HG03097 (cell line): ENCODE measurements at regions not wholly inside any gene's neighbourhood (a gene's known extent, or its start where the extent isn't known, plus 50 kb on each side); places are given as distances from the start of the nearest gene placed in this dataset.

ENCODE experiments used
- ATAC-seq: cut with Tn5 transposase; IDR thresholded peaks from one replicate; pipeline ENCODE4 v1.9.1; 2021; ENCODE audit not compliant: unreplicated experiment, low FRiP score

- no peak for ATAC-seq
Observed at GRCh38 chr16:64659866-64660265, 462.0 kb downstream of the CDH11 start.

GRCh38 chr16:64657316-64658011, 464.4 kb downstream of the CDH11 start:
- no peak for ATAC-seq

GRCh38 chr16:64656471-64656870, 465.4 kb downstream of the CDH11 start:
- no peak for ATAC-seq

GRCh38 chr16:64654178-64654577, 467.7 kb downstream of the CDH11 start:
- ATAC-seq, result no peak

- no peak for ATAC-seq
Observed at GRCh38 chr16:64648282-64648681, 473.6 kb downstream of the CDH11 start.

GRCh38 chr16:64641343-64641742, 480.5 kb downstream of the CDH11 start:
- ATAC-seq, result no peak

GRCh38 chr16:64638766-64639165, 483.1 kb downstream of the CDH11 start:
- ATAC-seq, result no peak

- no peak for ATAC-seq
Observed at GRCh38 chr16:64629622-64630021, 492.2 kb downstream of the CDH11 start.

GRCh38 chr16:64627781-64628180, 494.1 kb downstream of the CDH11 start:
- no peak for ATAC-seq

GRCh38 chr16:64627288-64627687, 494.6 kb downstream of the CDH11 start:
- no peak for ATAC-seq

GRCh38 chr16:64626776-64627175, 495.1 kb downstream of the CDH11 start:
- ATAC-seq, result no peak

GRCh38 chr16:64621616-64622015, 500.2 kb downstream of the CDH11 start:
- ATAC-seq, result no peak

- no peak for ATAC-seq
Observed at GRCh38 chr16:64617836-64618476, 503.9 kb downstream of the CDH11 start.

- ATAC-seq, result no peak
Observed at GRCh38 chr16:64615630-64616280, 506.1 kb downstream of the CDH11 start.

- no peak for ATAC-seq
Observed at GRCh38 chr16:64596196-64596595, 525.7 kb downstream of the CDH11 start.

- no peak for ATAC-seq
Observed at GRCh38 chr16:64590513-64590912, 531.4 kb downstream of the CDH11 start.

- no peak for ATAC-seq
Observed at GRCh38 chr16:64589836-64590235, 532.0 kb downstream of the CDH11 start.

GRCh38 chr16:64586781-64587180, 535.1 kb downstream of the CDH11 start:
- no peak for ATAC-seq

GRCh38 chr16:64585367-64585766, 536.5 kb downstream of the CDH11 start:
- no peak for ATAC-seq

GRCh38 chr16:64580558-64580957, 541.3 kb downstream of the CDH11 start:
- no peak for ATAC-seq

GRCh38 chr16:64579712-64580111, 542.2 kb downstream of the CDH11 start:
- no peak for ATAC-seq

GRCh38 chr16:64545768-64546167, 576.1 kb downstream of the CDH11 start:
- ATAC-seq, result no peak
